Peyer's patch (tissue), 4 donors: ENCODE measurements at regions not wholly inside any gene's neighbourhood (a gene's known extent, or its start where the extent isn't known, plus 50 kb on each side); places are given as distances from the start of the nearest gene placed in this dataset.

ENCODE experiments used
- POLR2A ChIP-seq, 2 donors: fragments of 450-650 bp; IDR thresholded peaks; one replicate each; pipeline ENCODE4 v1.5.1; 2017; ENCODE audit warnings: antibody characterized with exemption in 2 of 2, mild to moderate bottlenecking in 2 of 2, moderate library complexity in 2 of 2
- TF ChIP-seq, protein P1 (sequence below), 6 experiments: fragments of 450-650 bp in 4 of 6; fragments of 200-600 bp in 2 of 6; sonication (generic) in 1 of 6; IDR thresholded peaks; one replicate each; pipeline ENCODE4 v1.5.1; 2017 to 2019; ENCODE audit warnings: antibody characterized with exemption in 6 of 6, mild to moderate bottlenecking in 3 of 6, moderate library complexity in 1 of 6

- TF ChIP-seq, protein P1, sequence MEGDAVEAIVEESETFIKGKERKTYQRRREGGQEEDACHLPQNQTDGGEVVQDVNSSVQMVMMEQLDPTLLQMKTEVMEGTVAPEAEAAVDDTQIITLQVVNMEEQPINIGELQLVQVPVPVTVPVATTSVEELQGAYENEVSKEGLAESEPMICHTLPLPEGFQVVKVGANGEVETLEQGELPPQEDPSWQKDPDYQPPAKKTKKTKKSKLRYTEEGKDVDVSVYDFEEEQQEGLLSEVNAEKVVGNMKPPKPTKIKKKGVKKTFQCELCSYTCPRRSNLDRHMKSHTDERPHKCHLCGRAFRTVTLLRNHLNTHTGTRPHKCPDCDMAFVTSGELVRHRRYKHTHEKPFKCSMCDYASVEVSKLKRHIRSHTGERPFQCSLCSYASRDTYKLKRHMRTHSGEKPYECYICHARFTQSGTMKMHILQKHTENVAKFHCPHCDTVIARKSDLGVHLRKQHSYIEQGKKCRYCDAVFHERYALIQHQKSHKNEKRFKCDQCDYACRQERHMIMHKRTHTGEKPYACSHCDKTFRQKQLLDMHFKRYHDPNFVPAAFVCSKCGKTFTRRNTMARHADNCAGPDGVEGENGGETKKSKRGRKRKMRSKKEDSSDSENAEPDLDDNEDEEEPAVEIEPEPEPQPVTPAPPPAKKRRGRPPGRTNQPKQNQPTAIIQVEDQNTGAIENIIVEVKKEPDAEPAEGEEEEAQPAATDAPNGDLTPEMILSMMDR (IDR thresholded peaks at IDR 0.05), result no peak
- TF ChIP-seq POLR2A (IDR thresholded peaks at IDR 0.05), result no peak
Measured at GRCh38 chr13:37168151-37168550, 62.7 kb upstream of the CSNK1A1L start.
